GM23338 (cell line): ENCODE measurements at regions not wholly inside any gene's neighbourhood (a gene's known extent, or its start where the extent isn't known, plus 50 kb on each side); places are given as distances from the start of the nearest gene placed in this dataset.
A peak's percentile ranks its signal among the peaks of the same experiment; 100 is the strongest.

Source experiments
- ATAC-seq: fragments of 200-7000 bp; cut with Tn5 transposase; 3 replicates; pipeline ENCODE4 v1.9.1; 2020
- DNase-seq: peaks from one replicate; pipeline ENCODE4 v3.0.0-alpha.2; 2015; ENCODE audit warnings: low spot score
- H2AFZ ChIP-seq: fragments of 200-600 bp; sonication (generic); 2 replicates; pipeline ENCODE4 v1.8.0; 2016; ENCODE audit warnings: antibody characterized with exemption, mild to moderate bottlenecking, moderate library complexity
- H3F3A ChIP-seq: fragments of 200-600 bp; sonication (generic); replicated peaks from 2 replicates; pipeline ENCODE4 v1.8.0; 2017; ENCODE audit warnings: antibody characterized with exemption, mixed run types, low read depth
- H3K27ac ChIP-seq: fragments of 200-600 bp; sonication (generic); 2 replicates; pipeline ENCODE4 v1.6.1; 2016; ENCODE audit warnings: low read depth
- H3K27me3 ChIP-seq: fragments of 200-600 bp; sonication (generic); 2 replicates; pipeline ENCODE4 v1.8.0; 2016; ENCODE audit warnings: mild to moderate bottlenecking, mixed run types, moderate library complexity; ENCODE audit not compliant: insufficient read depth
- H3K36me3 ChIP-seq: fragments of 200-600 bp; sonication (generic); 2 replicates; pipeline ENCODE4 v1.8.0; 2016; ENCODE audit warnings: mild to moderate bottlenecking; ENCODE audit not compliant: insufficient read depth
- H3K4me1 ChIP-seq: fragments of 200-600 bp; sonication (generic); 2 replicates; pipeline ENCODE4 v1.8.0; 2016; ENCODE audit warnings: mild to moderate bottlenecking, moderate library complexity; ENCODE audit not compliant: insufficient read depth
- H3K4me2 ChIP-seq: fragments of 200-600 bp; sonication (generic); 2 replicates; pipeline ENCODE4 v1.7.1; 2017; ENCODE audit warnings: mixed run types
- H3K4me3 ChIP-seq: fragments of 200-600 bp; sonication (generic); 2 replicates; pipeline ENCODE4 v1.6.1; 2016; ENCODE audit warnings: mixed run types
- H3K79me2 ChIP-seq: fragments of 200-600 bp; sonication (generic); replicated peaks from 2 replicates; pipeline ENCODE4 v1.8.0; 2017; ENCODE audit warnings: mild to moderate bottlenecking; ENCODE audit not compliant: insufficient read depth
- H3K9me2 ChIP-seq: fragments of 200-600 bp; sonication (generic); 2 replicates; pipeline ENCODE4 v1.8.0; 2017; ENCODE audit not compliant: insufficient read depth
- H4K20me1 ChIP-seq: fragments of 200-600 bp; sonication (generic); replicated peaks from 2 replicates; pipeline ENCODE4 v1.8.0; 2017; ENCODE audit warnings: mild to moderate bottlenecking; ENCODE audit not compliant: insufficient read depth
- H3K27ac Mint-ChIP-seq: 2 replicates; pipeline ENCODE4 v1.8.0; 2020; ENCODE audit warnings: inconsistent platforms, mild to moderate bottlenecking, moderate library complexity, mixed read lengths
- H3K27me3 Mint-ChIP-seq: 3 replicates; pipeline ENCODE4 v1.8.0; 2022; ENCODE audit warnings: low read depth, mild to moderate bottlenecking, moderate library complexity, mixed read lengths, inconsistent platforms; ENCODE audit not compliant: insufficient read depth, poor library complexity
- H3K36me3 Mint-ChIP-seq: 3 replicates; pipeline ENCODE4 v1.8.0; 2021; ENCODE audit warnings: low read depth, mild to moderate bottlenecking, inconsistent platforms, moderate library complexity, mixed read lengths
- H3K4me1 Mint-ChIP-seq: 3 replicates; pipeline ENCODE4 v1.8.0; 2020; ENCODE audit warnings: mild to moderate bottlenecking, inconsistent platforms, mixed read lengths
- H3K4me3 Mint-ChIP-seq: 3 replicates; pipeline ENCODE4 v1.8.0; 2021; ENCODE audit warnings: moderate library complexity, mild to moderate bottlenecking, inconsistent platforms, mixed read lengths
- H3K9me3 Mint-ChIP-seq: 3 replicates; pipeline ENCODE4 v1.8.0; 2020; ENCODE audit warnings: moderate library complexity, mild to moderate bottlenecking, inconsistent platforms, mixed read lengths
- CREB1 ChIP-seq: fragments of 250-450 bp; sonication (Bioruptor Pico); IDR thresholded peaks from 2 replicates; pipeline ENCODE4 v1.5.0; 2020; ENCODE audit warnings: low read depth, mild to moderate bottlenecking, moderate library complexity
- EZH2 ChIP-seq: fragments of 200-600 bp; sonication (generic); IDR thresholded peaks from one replicate; pipeline ENCODE4 v1.8.0; 2017; ENCODE audit warnings: antibody characterized with exemption, mild to moderate bottlenecking, low read depth; ENCODE audit not compliant: unreplicated experiment
- POLR2AphosphoS5 ChIP-seq: IDR thresholded peaks from 2 replicates; pipeline ENCODE4 v1.6.1; 2016; ENCODE audit warnings: antibody characterized with exemption, low read depth
- STAT1 ChIP-seq: IDR thresholded peaks from one replicate; pipeline ENCODE4 v1.6.1; 2016; ENCODE audit warnings: antibody characterized with exemption; ENCODE audit not compliant: unreplicated experiment
- ZNF114 ChIP-seq: fragments of 250-450 bp; sonication (Bioruptor Pico); IDR thresholded peaks from 2 replicates; pipeline ENCODE4 v1.5.0; 2020; ENCODE audit warnings: mild to moderate bottlenecking, moderate library complexity
- ZNF331 ChIP-seq: fragments of 250-450 bp; sonication (Bioruptor Pico); IDR thresholded peaks from 2 replicates; pipeline ENCODE4 v1.5.0; 2020; ENCODE audit warnings: low read depth, mild to moderate bottlenecking, moderate library complexity
- TF ChIP-seq, protein P1 (sequence below): IDR thresholded peaks from one replicate; pipeline ENCODE4 v1.6.1; 2018; ENCODE audit warnings: antibody characterized with exemption; ENCODE audit not compliant: unreplicated experiment
- TF ChIP-seq, protein P2 (sequence below), 2 experiments: fragments of 200-600 bp in 1 of 2; sonication (generic) in 1 of 2; conservative IDR thresholded peaks; 2 replicates each; pipeline versions ENCODE4 v1.5.1 to v1.6.1; 2016 to 2017; ENCODE audit warnings: antibody characterized with exemption in 2 of 2, low read depth in 2 of 2, mild to moderate bottlenecking in 2 of 2, moderate library complexity in 1 of 2

DNA sequence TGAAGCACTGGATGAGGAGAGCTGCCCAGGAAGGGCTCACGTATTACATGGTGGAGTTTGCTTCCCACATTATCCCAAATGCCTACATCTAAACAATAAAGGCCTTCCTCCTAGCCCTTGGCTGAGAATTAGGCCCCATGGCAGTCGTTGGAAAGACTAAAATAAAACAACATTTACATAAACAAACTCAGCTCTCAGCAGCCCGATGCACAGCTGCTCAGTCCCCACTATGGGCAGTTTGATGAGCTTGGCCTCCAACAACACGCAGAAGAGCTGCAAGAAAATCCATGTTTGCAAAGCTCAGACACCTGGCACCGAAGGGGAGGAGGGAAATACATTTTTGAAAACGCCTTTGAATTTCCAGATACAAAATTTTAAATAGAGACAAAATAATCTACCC lies 352.4 kb downstream of the EIPR1 start:
- no peak overlapping the region for H3K27ac Mint-ChIP-seq
- ATAC-seq (no peak), DNase-seq (no peak)
- peaks cover 9% of the 10 kb centered on the region for H3K27me3 Mint-ChIP-seq
- Histone ChIP-seq H3K4me2 (peak overlapping the region; percentile 41; the same call in 1 of the 2 replicates), H3K36me3 (no peaks in the 10 kb centered on the region), H3K27me3 (no peaks in the 10 kb centered on the region), H3F3A (no peaks in the 10 kb centered on the region), H3K27ac (no peak overlapping the region), H3K4me1 (peaks cover 6% of the 10 kb centered on the region; the same call in 1 of the 2 replicates), H3K4me3 (no peak overlapping the region), H3K79me2 (no peaks in the 10 kb centered on the region), H3K9me2 (peaks cover 5% of the 10 kb centered on the region; the same call in 1 of the 2 replicates), H4K20me1 (no peaks in the 10 kb centered on the region), H2AFZ (no peak overlapping the region)
- peaks cover 21% of the 10 kb centered on the region for H3K4me1 Mint-ChIP-seq
- no peak overlapping the region for H3K4me3 Mint-ChIP-seq
- H3K9me3 Mint-ChIP-seq = peaks cover 19% of the 10 kb centered on the region
- TF ChIP-seq, protein P1, sequence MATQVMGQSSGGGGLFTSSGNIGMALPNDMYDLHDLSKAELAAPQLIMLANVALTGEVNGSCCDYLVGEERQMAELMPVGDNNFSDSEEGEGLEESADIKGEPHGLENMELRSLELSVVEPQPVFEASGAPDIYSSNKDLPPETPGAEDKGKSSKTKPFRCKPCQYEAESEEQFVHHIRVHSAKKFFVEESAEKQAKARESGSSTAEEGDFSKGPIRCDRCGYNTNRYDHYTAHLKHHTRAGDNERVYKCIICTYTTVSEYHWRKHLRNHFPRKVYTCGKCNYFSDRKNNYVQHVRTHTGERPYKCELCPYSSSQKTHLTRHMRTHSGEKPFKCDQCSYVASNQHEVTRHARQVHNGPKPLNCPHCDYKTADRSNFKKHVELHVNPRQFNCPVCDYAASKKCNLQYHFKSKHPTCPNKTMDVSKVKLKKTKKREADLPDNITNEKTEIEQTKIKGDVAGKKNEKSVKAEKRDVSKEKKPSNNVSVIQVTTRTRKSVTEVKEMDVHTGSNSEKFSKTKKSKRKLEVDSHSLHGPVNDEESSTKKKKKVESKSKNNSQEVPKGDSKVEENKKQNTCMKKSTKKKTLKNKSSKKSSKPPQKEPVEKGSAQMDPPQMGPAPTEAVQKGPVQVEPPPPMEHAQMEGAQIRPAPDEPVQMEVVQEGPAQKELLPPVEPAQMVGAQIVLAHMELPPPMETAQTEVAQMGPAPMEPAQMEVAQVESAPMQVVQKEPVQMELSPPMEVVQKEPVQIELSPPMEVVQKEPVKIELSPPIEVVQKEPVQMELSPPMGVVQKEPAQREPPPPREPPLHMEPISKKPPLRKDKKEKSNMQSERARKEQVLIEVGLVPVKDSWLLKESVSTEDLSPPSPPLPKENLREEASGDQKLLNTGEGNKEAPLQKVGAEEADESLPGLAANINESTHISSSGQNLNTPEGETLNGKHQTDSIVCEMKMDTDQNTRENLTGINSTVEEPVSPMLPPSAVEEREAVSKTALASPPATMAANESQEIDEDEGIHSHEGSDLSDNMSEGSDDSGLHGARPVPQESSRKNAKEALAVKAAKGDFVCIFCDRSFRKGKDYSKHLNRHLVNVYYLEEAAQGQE = no peak
- peaks cover 6% of the 10 kb centered on the region; the same call in 1 of the 3 replicates for H3K36me3 Mint-ChIP-seq

DNA sequence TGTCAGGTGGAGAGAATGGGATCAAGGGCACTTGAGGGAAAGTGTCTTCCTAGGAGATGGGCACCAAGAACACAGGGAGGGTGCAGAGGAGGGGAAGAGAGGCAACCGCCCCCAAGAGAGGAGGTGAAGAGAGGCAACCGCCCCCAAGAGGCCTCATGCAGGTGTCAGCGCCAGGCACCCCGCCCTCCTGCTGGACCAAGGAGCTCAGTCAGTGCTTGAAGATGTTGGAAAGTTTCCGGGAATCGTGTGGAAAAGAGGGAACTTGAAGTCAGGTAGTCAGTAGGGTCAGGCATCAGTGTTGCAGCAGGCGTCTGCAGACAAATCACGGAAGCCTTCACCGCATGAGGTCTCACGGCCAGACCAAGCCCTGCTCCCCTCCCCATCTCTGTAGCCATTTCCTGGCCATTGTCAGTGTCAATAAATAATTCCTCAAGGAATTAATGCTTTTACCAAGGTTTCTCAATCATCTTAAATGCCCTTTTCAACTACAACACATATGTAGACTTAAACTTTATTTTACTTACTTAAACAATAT lies 353.1 kb downstream of the EIPR1 start:
- no peaks in the 10 kb centered on the region for H4K20me1 ChIP-seq
- H3K4me2 ChIP-seq = no peak overlapping the region
- H3K4me3 ChIP-seq = no peak overlapping the region
- no peaks in the 10 kb centered on the region for H3K79me2 ChIP-seq
- ATAC-seq (no peak; the same call in 2 of the 3 replicates), DNase-seq (peak; percentile 31)
- peaks cover 14% of the 10 kb centered on the region; the same call in 2 of the 3 replicates for H3K9me3 Mint-ChIP-seq
- TF ChIP-seq STAT1 = no peak
- no peak for TF ChIP-seq ZNF331 (CRISPR knock-in tag)
- TF ChIP-seq, protein P2, sequence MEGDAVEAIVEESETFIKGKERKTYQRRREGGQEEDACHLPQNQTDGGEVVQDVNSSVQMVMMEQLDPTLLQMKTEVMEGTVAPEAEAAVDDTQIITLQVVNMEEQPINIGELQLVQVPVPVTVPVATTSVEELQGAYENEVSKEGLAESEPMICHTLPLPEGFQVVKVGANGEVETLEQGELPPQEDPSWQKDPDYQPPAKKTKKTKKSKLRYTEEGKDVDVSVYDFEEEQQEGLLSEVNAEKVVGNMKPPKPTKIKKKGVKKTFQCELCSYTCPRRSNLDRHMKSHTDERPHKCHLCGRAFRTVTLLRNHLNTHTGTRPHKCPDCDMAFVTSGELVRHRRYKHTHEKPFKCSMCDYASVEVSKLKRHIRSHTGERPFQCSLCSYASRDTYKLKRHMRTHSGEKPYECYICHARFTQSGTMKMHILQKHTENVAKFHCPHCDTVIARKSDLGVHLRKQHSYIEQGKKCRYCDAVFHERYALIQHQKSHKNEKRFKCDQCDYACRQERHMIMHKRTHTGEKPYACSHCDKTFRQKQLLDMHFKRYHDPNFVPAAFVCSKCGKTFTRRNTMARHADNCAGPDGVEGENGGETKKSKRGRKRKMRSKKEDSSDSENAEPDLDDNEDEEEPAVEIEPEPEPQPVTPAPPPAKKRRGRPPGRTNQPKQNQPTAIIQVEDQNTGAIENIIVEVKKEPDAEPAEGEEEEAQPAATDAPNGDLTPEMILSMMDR (conservative IDR thresholded peaks at IDR 0.05; ENCODE audit: low read depth in 2 of 2) = no peak
- TF ChIP-seq ZNF114 (CRISPR knock-in tag) = no peak
- no peak for TF ChIP-seq POLR2AphosphoS5
- TF ChIP-seq, protein P1 = no peak
- no peak for TF ChIP-seq EZH2
- TF ChIP-seq CREB1 (CRISPR knock-in tag) = no peak
- H2AFZ ChIP-seq = peak overlapping the region; percentile 56; the same call in 1 of the 2 replicates
- H3K27ac ChIP-seq = no peak overlapping the region
- peaks cover 6% of the 10 kb centered on the region; the same call in 1 of the 2 replicates for H3K4me1 ChIP-seq
- H3K27me3 ChIP-seq = no peaks in the 10 kb centered on the region
- no peaks in the 10 kb centered on the region for H3K36me3 ChIP-seq
- H3F3A ChIP-seq = no peaks in the 10 kb centered on the region
- peaks cover 21% of the 10 kb centered on the region for H3K4me1 Mint-ChIP-seq
- H3K36me3 Mint-ChIP-seq = no peaks in the 10 kb centered on the region
- no peak overlapping the region for H3K4me3 Mint-ChIP-seq
- H3K9me2 ChIP-seq = peaks cover 3% of the 10 kb centered on the region; the same call in 1 of the 2 replicates
- H3K27me3 Mint-ChIP-seq = peaks cover 9% of the 10 kb centered on the region
- H3K27ac Mint-ChIP-seq = no peak overlapping the region
